D721Med (cell line): ENCODE measurements at regions not wholly inside any gene's neighbourhood (a gene's known extent, or its start where the extent isn't known, plus 50 kb on each side); places are given as distances from the start of the nearest gene placed in this dataset.

ENCODE experiments used
- DNase-seq: peaks from one replicate; pipeline ENCODE4 v3.0.0; 2011; ENCODE audit warnings: low spot score; ENCODE audit not compliant: insufficient read length
- FAIRE-seq: peaks from 2 replicates; lab custom pipeline; 2011; peaks lifted over from hg19 to GRCh38; lab: Jason Lieb, UNC
- CTCF ChIP-seq: IDR thresholded peaks from 2 replicates; pipeline ENCODE4 v1.5.1; 2012; ENCODE audit warnings: mild to moderate bottlenecking, control low read depth; ENCODE audit not compliant: insufficient read depth; ENCODE audit errors: missing control alignments

DNA sequence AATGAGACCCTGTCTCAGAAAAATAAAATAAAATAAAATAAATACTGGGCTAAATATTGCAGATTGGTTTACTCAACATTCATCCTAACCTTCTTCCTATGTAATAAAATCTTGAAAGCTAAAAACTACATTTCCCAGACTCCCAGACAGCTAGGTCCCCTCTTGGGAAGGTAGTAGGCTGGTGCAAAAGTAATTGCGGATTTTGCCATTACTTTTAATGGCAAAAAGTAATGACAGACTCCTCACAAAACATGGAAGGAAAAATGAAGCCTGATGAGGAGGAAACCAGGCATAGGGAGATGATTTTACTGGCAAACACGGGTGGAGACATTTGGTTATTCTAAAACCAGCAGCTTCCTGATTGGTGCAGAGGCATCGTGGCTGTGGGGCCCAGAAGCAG lies 70.6 kb upstream of the E2F3 start:
- DNase-seq (no peak), FAIRE-seq (no peak)
- TF ChIP-seq CTCF = no peak

- TF ChIP-seq CTCF = no peak
- FAIRE-seq (no peak), DNase-seq (no peak)
These were observed 70.1 kb upstream of the E2F3 start for GRCh38 chr6:20331625-20332024.

DNA sequence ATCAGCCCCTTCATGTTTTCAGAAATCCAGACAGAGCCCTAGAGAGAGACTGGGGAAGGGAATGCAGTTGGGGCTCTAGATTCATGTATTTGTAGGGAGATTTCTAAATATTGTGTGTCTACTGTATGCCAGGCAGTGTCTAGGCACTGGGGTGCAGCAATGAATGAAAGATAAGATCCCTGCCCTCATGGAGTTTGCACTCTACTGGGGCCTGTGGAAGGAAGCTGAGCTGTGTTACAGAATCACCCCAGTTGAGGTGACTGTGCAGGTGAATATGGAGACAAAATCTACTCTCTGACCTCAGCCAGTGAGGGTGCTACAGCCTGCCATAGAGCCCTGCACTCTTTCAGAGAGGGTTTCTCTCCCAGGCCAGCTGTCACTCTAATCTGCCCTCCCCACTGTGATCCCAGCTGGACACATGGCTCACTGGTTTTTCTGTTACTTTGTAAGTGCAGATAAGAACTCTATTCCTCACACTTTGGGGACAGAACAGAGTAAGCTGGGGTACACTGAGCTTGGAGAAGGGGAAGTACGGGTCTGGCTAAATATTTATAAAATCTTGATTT lies 69.2 kb upstream of the E2F3 start:
- no peak for TF ChIP-seq CTCF
- FAIRE-seq (no peak), DNase-seq (no peak)

DNA sequence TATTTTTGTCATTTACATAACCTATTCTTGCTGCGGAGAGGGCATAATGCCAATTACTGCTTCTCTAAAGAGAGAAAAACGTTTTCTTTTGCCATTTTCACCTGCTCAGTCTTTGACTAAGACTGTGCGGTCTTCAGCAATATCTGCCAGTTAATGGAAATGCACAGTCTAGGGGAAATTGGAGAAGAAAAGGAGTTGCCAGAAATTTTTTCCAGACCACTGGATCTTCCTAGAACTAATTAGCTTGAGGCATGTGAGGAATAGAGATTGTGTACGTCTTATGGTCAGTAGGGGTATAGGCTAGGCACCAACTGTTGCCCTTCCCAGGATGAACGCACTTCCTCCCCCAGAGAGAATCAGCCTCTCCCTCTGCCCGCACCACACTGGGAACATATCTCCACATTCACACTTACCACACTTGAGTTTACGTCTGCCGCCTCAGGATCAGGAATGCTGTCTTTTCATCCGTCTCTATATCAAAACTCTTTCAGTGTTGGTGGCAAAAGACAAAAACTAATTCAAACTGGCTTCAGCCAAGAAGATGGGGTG lies 67.9 kb upstream of the E2F3 start:
- no peak for DNase-seq
- FAIRE-seq = no peak
- no peak for TF ChIP-seq CTCF

DNA sequence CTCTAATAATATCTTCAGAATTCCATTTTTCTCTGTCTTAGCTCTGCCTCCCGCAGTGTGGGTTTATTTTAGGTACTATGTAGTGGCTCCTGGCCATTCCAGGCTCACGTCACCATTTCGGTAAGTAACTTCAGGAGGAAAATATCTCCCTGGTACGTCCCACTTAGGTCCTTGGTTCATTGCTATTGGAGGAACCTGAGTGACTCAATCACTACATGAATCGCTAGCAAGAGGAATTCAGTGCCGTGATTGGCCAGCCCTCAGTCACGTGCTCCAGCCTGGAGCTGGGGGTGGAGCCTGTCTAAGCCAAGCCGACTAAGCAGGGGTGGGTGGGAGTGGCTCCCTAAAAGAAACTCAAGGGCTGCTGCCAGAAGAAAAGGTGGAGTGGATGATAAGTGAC lies 67.3 kb upstream of the E2F3 start:
- TF ChIP-seq CTCF = no peak
- DNase-seq (no peak), FAIRE-seq (no peak)

GRCh38 chr6:20334962-20335361 lies 66.7 kb upstream of the E2F3 start:
- DNase-seq (no peak), FAIRE-seq (no peak)
- no peak for TF ChIP-seq CTCF

- no peak for TF ChIP-seq CTCF
- FAIRE-seq (no peak), DNase-seq (no peak)
These were observed 65.8 kb upstream of the E2F3 start for GRCh38 chr6:20335872-20336271.
